A549 (cell line): ENCODE measurements at regions not wholly inside any gene's neighbourhood (a gene's known extent, or its start where the extent isn't known, plus 50 kb on each side); places are given as distances from the start of the nearest gene placed in this dataset.

Source experiments
- CBX8 ChIP-seq: fragments of 200-600 bp; sonication (generic); IDR thresholded peaks from 2 replicates; pipeline ENCODE4 v1.6.1; 2016
- CHD2 ChIP-seq: fragments of 150-350 bp; IDR thresholded peaks from 2 replicates; pipeline ENCODE4 v1.6.1; 2014; ENCODE audit warnings: low read length; ENCODE audit not compliant: partially characterized antibody
- CTCF ChIP-seq: fragments of >200 bp; sonication (Bioruptor Twin); formaldehyde crosslinking; IDR thresholded peaks from 3 replicates; pipeline ENCODE4 v1.5.1; 2016
- ESRRA ChIP-seq: fragments of 150-350 bp; IDR thresholded peaks from 2 replicates; pipeline ENCODE4 v1.6.1; 2014; ENCODE audit warnings: mild to moderate bottlenecking, low read length, borderline replicate concordance
- GATA3 ChIP-seq: IDR thresholded peaks from 2 replicates; pipeline ENCODE4 v1.6.1; 2012; ENCODE audit warnings: borderline replicate concordance
- MAZ ChIP-seq: fragments of 150-350 bp; IDR thresholded peaks from 2 replicates; pipeline ENCODE4 v1.6.1; 2014; ENCODE audit warnings: antibody characterized with exemption, low read depth, low read length, borderline replicate concordance
- REST ChIP-seq: fragments of 200-600 bp; sonication (generic); IDR thresholded peaks from 2 replicates; pipeline ENCODE4 v1.6.1; 2016; ENCODE audit warnings: antibody characterized with exemption, mild to moderate bottlenecking, moderate library complexity
- ZC3H11A ChIP-seq: fragments of 450-650 bp; IDR thresholded peaks from 2 replicates; pipeline ENCODE4 v1.6.1; 2014; ENCODE audit warnings: antibody characterized with exemption, mild to moderate bottlenecking

- TF ChIP-seq REST (no peak), CHD2 (no peak), GATA3 (no peak), CBX8 (no peak), ESRRA (no peak), ZC3H11A (no peak), CTCF (no peak), MAZ (no peak)
Observed at GRCh38 chr9:7240569-7241311, 483.0 kb downstream of the KDM4C start.
